ENCODE measurements at regions not wholly inside any gene's neighbourhood (a gene's known extent, or its start where the extent isn't known, plus 50 kb on each side); places are given as distances from the start of the nearest gene placed in this dataset.

DNA sequence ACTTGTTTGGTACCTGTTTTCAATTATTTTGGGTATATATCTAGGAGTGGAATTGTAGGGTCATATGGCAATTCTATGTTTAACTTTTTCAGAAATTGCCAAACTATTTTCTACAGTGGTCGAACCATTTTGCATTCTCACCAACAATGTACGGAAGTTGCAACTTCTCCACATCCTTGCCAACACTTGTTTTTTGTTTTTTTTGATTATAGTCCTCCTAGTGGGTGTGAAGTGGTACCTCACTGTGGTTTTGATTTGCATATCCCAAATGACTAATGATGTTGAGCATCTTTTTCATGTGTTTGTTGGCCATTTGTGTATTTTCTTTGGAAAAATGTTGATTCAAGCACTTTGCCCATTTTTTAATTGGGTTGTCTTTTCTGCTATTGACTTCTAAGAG, 122.1 kb downstream of the RPS24 start:
- DNase-seq (ENCODE audit: extremely low read depth, low read depth, low spot score), result no peak

DNA sequence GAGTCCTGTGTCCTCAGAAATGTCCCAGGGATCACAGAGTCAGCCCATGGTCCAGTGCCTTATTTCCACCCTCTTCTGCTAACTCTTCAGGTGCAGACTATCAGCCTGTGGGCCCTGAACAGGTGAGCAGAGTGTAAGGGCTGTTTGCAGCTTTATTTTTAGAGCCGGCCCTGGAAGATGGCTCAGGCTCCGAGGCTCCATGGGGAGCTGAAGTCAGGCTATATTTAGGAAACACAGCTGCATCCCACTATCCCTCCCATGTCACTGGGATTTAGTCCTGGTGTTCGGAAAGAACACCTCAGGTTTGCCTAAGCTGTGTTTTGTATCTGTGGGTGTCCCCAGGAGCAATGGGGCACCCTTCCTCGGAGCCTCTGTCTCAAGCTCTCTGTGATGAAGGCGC, 126.9 kb downstream of the RPS24 start:
- no peak for DNase-seq (ENCODE audit: extremely low read depth, low read depth, low spot score)

DNA sequence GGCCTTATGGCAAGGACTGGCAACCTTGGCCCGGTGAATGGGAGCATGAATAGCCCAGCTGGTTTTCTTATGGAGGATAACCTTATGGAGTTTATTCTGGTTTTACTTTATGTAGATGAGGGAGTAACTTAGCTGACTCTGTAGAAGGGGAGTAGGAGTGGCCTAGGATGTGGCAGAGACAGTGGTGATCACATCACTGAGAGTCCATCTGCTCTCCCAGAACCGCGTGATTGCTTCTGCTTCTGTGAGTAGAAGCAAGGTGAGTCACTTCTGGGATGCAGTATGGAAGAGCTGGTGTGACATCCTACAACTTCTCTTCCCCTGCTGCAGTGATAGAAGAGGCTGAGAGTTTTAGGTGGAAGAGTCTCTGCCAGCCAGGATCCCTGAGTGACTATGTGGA, 129.2 kb downstream of the RPS24 start:
- DNase-seq (ENCODE audit: extremely low read depth, low read depth, low spot score), result no peak

DNA sequence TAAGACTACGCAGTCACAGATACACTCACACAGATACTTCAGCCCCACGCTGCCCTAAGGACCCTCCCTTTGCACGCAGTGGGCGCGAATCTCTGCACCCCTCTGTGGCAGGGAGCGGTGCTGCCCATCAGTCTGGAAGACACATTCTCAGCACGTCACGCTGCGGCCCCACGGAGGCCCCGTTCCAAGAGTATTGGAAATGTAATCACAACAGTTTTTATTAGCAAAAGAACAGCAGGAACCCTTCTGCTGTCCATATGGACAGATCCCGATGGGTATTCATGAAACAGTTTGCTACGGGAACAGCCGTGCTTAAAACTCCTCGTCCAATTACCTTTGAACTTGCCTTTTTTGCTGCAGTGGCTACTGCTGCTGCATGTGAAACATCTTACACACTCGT, 131.0 kb downstream of the RPS24 start:
- no peak for DNase-seq (ENCODE audit: extremely low read depth, low read depth, low spot score)

DNA sequence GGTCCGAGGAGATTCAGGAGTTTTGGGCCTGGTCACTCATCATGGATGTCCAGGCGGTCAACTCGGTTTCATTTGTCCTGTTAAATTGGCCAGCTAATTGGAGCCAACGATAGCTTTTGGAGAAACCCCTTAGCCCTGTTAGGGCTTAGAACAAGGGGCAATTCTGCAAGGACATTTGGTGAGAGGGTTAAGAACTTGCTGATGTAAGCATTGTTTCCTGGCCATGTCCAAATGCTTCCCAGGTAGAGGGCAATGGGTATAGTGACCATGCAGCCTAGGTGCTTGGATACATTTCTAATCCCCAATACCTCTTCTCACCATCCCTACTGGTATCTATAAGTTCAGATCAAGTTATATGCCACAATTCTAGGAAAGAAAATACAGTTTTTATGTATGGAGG, 131.5 kb downstream of the RPS24 start:
- no peak for DNase-seq (ENCODE audit: extremely low read depth, low read depth, low spot score)

DNA sequence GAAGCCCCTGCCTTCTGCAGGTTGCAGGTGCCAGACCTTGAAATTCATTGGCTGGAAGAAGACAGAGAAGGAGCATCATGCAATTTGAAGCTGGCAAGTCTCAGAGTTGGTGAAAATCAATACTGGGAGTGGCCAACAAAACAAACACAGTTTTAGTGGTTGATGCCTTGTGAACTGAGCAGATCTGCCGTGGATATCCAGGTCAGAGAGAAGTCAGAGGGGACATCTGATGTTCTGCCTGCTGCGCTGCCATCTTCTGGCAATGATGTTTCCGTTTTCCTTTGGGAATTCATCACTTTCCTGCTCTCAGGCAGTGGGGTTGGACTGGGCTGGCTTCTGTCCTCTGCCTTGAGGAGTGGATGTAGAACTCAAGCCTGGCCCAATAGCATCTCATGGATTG, 132.0 kb downstream of the RPS24 start:
- DNase-seq (ENCODE audit: extremely low read depth, low read depth, low spot score), result no peak

DNA sequence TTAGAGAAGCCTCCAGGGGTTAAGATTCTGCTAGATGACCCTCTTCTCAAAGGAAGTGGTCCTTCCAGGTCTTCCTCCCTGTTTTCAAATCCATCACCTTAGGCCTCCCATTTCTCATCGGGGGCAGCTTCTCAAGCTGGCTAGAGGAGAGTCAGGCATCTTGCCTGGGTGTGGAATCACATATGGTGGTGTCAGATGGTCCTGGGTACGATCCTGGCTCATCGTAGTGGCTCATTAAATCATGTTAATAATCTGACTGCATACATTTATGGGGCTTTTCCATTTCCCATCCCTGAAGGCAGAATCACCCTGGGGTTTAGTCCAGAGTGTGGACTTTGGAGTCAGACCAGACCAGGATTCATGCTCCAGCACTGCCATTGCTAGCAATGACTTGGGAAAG, 132.6 kb downstream of the RPS24 start:
- DNase-seq (ENCODE audit: extremely low read depth, low read depth, low spot score), result no peak

DNA sequence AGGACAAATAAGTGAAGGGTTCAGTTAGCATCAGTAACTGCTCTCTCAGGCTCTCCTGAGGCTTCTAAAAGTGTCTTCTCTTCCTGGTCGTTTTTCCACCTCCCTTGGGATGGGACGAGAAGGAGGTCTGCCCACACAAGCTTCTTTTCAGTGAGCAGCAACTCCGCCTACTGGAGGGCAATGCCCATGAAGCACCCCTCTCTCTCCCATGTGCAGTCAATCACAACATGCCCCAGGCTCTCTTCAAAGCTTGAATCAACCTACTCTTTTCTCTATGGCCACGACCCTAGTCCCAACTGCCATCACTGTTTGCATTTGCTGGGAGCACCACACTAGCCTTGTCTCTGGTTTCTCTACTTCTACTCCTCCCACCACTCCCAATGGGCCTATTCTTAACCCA, 135.6 kb downstream of the RPS24 start:
- no peak for DNase-seq (ENCODE audit: extremely low read depth, low read depth, low spot score)

DNA sequence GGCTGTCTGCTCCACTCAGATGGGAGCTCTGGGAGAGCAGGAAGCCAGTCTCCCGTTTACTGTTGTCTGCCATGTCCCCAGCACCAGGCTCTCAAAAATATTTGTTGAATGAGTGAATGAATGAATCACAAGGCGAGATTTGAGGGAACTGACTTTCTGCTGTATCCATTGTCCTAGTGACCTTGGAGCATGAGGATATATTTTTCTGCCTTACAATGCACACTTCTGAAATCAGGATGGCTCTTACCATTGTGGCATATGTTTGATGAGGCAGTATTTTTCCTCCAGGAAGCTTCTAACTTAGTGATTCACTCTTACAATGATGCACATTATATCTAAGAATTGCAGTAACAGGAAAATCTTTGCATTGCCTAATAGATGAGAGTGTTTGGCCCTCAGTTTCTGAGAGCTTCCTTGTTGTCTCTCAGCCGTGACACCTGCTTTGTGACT, 136.4 kb downstream of the RPS24 start:
- no peak for DNase-seq (ENCODE audit: extremely low read depth, low read depth, low spot score)

DNA sequence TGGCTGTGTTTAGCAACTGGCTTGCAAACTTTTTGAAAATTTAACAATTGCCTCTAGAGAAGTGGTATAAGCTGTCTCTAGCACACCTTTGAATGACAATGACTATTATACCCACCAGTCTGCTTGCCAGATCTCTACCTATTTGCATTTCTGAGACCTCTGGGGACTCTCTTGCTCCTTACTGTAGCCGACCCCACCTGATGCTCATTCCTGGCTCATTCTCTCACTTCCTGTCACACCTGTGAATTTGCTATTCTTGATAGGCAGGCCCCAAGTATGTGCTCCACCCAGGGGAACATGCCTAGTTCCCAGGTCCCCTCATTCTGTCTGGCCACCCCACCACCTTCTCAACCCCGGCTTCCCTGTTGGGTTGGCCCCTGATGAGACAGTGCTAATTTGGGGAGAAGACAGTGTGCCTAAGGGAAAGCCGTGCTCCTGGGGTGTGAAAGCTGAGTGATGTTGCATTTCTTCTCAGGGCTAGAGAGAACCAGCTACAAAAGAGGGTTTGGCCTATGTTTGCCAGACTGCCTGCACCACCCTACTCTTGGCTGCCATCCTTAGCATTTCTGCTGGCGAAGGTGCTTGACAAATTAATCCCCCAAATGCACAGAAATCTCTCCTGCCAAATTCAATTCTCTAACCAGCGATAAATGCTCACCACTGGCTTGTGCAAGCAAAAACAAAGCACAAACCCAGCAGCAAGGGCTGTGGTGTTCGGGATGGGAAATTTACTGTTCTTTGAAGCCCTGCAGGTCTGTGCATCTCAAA, 138.2 kb downstream of the RPS24 start:
- DNase-seq (ENCODE audit: extremely low read depth, low read depth, low spot score), result no peak

DNA sequence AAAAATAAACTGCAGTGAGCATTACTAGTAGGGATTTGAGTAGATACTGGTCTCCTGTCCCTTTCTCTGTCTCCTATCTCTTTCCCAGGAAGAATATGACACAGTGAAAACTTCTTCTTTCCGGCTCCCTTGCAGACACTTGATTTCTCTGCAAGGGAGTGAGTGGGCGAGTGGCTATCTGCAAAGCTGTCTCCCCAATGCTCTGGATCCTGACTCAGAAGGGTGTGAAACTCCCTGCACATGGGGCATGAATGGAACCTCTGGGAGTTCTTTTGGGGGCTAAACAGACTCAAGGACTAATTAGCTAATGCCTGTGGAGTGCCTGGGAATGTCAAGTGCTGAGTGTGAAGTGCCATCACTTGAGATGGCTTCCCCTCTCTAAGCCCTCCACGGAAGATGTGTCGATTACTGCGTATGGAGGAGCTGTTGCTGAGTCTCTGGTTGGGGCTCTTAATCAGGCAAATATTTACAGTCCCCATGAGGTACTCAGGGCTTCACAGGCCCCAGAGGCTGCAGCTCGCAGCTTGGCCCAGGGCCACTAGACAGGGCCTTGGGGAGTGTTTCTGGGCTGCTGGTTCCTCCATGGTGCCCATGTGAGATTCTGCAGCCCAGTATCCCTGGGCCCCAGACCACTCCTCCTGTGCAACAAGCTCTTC, 139.8 kb downstream of the RPS24 start:
- no peak for DNase-seq (ENCODE audit: extremely low read depth, low read depth, low spot score)

DNA sequence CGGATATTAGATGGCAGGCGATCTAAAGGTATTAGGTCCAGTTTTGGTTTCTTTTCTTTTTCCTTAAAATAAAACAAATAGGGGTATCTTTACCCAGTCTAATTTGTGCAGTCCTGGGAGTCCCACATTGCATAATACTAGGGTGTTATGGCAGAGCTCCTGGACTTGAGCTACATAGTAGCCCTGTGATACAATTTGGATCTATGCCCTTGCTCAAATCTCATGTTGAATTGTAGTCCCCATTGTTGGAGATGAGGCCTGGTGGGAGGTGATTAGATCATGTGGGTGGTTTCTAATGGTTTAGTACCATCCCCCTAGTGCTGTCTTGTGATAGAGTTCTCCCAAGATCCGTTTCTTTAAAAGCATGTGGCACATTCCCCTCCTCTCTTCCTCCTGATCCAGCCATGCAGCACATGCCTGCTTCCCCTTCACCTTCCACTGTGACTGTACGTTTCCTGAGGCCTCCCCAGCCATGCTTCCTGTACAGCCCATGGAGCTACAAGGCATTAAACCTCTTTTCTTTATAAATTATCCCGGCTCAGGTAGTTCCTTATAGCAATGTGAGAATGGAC, 141.9 kb downstream of the RPS24 start:
- DNase-seq (ENCODE audit: extremely low read depth, low read depth, low spot score), result no peak

DNA sequence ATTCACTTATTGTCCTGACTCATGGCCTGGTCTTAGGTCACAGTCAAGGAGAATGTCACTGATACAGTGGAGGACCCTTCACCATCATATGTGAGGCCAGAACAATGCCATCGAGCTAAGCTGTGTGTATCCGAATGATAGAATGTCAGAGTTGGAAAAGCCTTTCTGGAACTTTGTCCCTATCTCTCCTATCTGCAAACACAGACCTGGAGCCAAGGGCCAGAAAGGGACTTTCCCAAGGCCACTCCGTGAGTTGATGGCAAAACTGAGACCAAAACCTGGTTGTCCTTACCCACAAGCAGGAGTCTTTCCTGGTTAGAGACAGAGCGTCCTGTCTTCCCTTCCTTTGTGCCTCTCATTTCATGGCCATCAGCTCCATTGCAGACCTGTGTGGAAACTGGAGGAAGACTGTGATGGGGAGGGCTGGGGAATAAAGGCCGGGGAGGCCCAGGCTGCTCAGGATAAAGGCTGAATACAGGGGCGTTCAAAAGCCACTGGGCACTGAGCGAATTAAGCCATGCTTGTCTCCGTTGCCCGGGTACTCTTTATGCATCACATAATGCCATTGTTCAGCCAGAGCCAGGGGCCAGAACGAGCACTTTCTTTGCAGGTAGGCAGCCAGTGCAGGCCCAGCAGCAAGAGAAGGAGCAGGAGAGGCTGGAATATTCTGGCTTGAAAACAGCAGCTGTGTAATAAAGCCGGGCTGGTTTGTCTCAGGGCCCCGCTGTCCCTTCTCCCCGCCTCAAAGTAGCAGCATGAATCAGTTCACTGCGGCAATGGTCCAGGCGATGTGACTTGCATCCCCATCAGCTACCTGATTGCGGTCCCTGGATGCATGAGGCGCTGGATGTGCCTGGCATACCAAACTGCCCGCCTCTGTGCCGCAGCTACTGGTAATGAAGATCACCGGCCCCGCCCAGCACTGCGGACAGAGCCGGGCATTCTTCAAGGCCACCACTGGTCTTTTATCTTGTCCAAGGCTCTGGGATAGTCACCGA, 143.0 kb downstream of the RPS24 start:
- no peak for DNase-seq (ENCODE audit: extremely low read depth, low read depth, low spot score)

DNA sequence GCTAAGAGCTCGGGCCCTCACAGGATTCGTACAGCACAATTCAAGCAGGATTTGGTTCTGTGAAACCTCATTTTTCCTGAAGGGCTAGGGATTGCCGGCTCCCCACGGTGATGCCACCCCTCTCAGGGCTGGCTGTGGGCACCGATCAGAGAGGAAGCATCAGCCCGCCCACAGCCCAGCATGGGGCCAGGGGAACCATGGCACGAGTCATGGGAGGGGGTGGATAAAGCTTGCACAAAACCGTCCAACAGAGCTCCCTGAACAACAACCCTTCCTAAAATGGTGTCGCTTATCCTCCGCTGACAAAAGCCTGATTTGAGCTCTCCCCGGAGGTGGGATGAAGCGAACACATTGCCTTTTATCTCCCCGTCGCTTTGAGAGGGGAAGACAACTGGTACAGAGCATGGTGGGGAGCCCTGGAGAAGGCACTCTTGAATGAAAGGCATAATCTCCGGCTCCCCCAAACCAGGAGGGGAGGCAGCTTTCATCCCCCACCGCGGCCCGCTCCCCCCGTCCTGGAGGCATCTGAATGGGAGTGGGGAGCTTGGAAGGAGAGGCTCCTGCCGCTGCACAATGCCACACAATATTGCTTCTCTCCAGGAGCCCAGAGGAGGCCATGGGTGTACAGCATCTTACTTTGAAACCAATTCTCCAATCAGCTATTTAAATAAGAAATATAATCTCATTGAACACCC, 144.0 kb downstream of the RPS24 start:
- no peak for DNase-seq (ENCODE audit: extremely low read depth, low read depth, low spot score)

DNA sequence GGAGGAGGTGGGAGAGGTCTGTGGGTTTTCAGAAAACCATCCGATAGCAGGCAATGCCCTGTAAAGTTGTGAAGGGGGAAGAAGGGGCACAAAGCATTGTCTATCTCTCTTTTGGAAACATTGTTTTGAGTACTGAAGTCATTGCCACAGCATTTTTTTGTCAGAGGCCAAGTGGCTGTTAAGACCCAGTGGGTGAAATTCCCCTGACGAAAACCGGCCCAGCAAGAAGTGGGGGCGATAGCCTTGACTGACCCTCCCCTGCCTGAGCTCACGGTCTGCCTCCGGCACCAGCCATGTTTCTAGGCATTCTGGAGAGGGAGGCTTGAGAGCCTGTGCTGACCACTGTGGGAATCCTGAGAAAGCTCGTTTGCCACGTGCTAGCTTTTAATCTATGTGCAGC, 144.7 kb downstream of the RPS24 start:
- no peak for DNase-seq (ENCODE audit: extremely low read depth, low read depth, low spot score)

DNA sequence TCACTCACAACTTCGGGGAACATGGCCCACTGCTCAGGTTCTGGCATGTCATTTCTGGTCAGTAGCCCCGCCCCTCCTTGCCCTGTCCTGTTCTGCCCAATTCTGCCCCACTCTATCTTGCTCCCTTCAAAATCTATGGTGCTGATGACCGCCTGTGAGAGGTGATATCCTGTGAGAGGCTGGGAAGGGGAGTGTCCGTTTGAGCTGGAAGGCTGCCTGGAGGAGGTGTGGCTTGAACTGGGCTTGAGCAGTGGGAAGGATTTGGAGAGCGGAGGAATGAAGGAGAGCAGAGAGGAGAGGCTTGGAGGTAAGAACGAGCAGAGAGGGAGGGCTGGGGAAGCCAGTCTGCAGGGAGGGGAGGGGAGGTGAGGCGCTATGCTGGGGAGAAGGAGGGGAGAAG, 145.3 kb downstream of the RPS24 start:
- DNase-seq (ENCODE audit: extremely low read depth, low read depth, low spot score), result no peak

DNA sequence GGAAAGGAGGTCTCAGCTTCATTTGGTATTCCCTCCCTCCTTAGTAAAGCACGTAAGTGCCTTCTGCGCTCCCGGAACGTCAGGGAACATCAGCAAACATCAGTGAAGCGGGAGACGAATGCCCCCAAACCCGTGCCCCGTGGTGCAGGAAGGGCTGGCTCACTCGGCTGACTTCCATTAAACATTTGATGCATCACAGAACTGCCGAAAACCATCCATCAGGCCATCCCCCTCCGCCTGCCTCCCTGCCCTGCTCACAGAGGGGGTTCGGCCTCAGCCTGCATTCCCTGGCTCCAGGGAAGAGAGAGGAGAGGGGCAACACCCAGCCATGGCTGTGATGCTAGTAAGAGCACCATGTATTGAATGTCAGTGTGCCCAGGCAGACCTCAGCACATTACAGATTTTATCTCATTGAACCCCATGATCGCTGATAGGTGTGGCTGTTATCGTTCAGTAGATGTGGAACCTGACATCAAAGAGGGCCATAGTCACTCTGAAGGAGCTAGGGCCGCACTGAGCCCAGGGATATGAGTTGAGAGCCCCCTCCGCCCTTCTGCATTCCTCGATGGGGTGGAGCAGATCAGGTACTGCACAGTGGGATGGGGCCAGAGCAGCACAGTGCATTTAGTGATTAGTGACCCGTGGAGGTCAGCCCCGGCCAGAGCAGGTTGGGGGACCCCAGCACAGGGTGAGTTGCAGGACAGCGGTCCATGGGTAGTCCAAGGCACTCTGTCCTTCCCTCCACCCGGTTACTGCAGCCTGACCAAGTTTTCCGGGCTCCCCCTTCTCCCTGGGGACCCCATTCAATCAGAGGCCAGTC, 146.4 kb downstream of the RPS24 start:
- DNase-seq (ENCODE audit: extremely low read depth, low read depth, low spot score), result no peak

DNA sequence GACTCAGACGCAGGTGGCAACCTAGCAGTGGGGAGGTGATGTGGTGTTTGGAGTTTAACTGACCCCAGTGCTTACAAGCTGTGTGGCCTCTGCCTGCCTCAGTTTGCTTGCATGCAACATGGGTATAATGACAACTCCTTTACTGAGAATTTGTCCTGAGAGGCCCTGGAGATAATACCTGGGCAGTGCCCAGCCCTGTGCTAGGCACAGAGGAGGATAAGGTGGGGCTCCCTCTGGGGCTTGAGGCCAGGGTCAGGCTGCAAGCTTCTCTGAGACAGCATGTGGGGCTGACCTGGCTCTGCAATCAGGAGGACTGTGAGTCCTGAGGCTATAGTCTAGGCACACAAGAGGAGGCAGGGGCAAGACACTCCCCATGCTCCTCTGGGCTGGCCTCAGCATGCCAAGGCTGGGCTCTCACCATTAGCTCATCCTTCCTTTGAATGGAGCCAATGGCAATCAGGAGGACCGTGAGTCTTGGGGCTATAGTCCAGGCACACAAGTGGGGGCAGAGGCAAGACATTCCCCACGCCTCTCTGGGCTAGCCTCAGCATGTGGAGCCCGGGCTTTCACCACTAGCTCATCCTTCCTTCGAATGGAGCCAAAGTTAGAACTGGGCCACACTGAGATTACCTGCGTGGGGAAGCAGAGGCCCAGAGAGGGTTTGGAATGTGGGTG, 147.9 kb downstream of the RPS24 start:
- DNase-seq (ENCODE audit: extremely low read depth, low read depth, low spot score), result no peak

DNA sequence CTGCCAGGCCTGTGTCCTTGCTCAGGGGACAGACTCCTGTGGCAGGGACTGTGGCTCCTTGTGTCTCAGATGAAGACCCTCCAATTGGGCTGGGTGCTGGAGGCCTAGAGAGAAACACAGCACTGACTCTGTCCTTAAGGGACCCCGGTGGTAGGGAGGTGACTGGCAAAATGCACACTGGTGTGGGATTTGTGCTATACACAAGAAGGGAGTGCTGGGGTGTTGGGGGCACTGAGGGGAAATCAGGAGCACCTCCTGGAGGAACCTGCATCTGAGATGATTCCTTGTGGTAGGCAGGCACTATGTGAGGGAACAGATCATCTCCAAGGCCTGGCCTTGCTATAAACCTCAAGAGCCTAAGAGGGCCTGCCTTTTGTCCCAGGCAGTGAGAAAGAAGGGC, 149.2 kb downstream of the RPS24 start:
- no peak for DNase-seq (ENCODE audit: extremely low read depth, low read depth, low spot score)
